GM12872 (cell line): ENCODE measurements at regions not wholly inside any gene's neighbourhood (a gene's known extent, or its start where the extent isn't known, plus 50 kb on each side); places are given as distances from the start of the nearest gene placed in this dataset.

ENCODE experiments used
- CTCF ChIP-seq: IDR thresholded peaks from 3 replicates; pipeline ENCODE4 v1.5.1; 2011; ENCODE audit warnings: low read depth, mild to moderate bottlenecking, low read length, moderate library complexity; ENCODE audit not compliant: insufficient read depth

GRCh38 chr3:150357923-150358607 is 50.0 kb upstream of the TSC22D2 start:
- no peak for TF ChIP-seq CTCF

- TF ChIP-seq CTCF, result no peak
Observed at GRCh38 chr3:150357140-150357539, 51.0 kb upstream of the TSC22D2 start.

GRCh38 chr3:150355574-150355973 is 52.5 kb upstream of the TSC22D2 start:
- no peak for TF ChIP-seq CTCF

GRCh38 chr3:150352931-150353330 is 55.2 kb upstream of the TSC22D2 start:
- no peak for TF ChIP-seq CTCF

GRCh38 chr3:150351398-150351797 is 56.7 kb upstream of the TSC22D2 start:
- no peak for TF ChIP-seq CTCF

- no peak for TF ChIP-seq CTCF
Observed at GRCh38 chr3:150349314-150350097, 58.6 kb upstream of the TSC22D2 start.

- TF ChIP-seq CTCF, result no peak
Observed at GRCh38 chr3:150348500-150348899, 59.6 kb upstream of the TSC22D2 start.
